AG09309 (cell line): ENCODE measurements at regions not wholly inside any gene's neighbourhood (a gene's known extent, or its start where the extent isn't known, plus 50 kb on each side); places are given as distances from the start of the nearest gene placed in this dataset.
A peak's percentile ranks its signal among the peaks of the same experiment; 100 is the strongest.

Source experiments
- DNase-seq: peaks from one replicate; pipeline ENCODE4 v3.0.0-alpha.2; 2010; ENCODE audit warnings: low read depth
- H3K4me3 ChIP-seq: 2 replicates; pipeline ENCODE4 v1.5.1; 2011; ENCODE audit warnings: mild to moderate bottlenecking, low read depth, low read length, moderate library complexity; ENCODE audit not compliant: control insufficient read depth
- TF ChIP-seq, protein P1 (sequence below): IDR thresholded peaks from 2 replicates; pipeline ENCODE4 v1.5.1; 2011; ENCODE audit warnings: mild to moderate bottlenecking, low read depth, low read length, inconsistent platforms; ENCODE audit not compliant: insufficient read depth, control insufficient read depth; ENCODE audit errors: missing control alignments

DNA sequence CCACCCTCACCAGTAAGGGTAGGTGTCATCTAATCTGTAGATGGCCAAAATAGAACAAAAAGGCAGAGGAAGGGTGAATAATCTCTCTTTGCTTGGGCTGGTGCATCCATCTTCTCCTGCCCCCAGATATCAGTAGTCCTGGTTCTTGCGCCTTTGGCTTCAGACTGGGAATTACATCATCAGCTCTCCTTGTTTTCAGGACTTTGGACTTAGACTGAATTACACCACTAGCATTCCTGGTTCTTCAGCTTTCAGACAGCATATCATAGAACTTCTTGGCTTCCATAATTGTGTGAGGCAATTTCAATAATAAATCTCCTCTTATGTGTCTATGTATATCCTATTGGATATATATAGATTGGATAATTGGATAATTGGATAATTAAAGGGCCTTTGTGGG lies 403.0 kb upstream of the USP24 start:
- DNase-seq, result no peak
- TF ChIP-seq, protein P1, sequence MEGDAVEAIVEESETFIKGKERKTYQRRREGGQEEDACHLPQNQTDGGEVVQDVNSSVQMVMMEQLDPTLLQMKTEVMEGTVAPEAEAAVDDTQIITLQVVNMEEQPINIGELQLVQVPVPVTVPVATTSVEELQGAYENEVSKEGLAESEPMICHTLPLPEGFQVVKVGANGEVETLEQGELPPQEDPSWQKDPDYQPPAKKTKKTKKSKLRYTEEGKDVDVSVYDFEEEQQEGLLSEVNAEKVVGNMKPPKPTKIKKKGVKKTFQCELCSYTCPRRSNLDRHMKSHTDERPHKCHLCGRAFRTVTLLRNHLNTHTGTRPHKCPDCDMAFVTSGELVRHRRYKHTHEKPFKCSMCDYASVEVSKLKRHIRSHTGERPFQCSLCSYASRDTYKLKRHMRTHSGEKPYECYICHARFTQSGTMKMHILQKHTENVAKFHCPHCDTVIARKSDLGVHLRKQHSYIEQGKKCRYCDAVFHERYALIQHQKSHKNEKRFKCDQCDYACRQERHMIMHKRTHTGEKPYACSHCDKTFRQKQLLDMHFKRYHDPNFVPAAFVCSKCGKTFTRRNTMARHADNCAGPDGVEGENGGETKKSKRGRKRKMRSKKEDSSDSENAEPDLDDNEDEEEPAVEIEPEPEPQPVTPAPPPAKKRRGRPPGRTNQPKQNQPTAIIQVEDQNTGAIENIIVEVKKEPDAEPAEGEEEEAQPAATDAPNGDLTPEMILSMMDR, result no peak
- H3K4me3 ChIP-seq, result no peak overlapping the region

DNA sequence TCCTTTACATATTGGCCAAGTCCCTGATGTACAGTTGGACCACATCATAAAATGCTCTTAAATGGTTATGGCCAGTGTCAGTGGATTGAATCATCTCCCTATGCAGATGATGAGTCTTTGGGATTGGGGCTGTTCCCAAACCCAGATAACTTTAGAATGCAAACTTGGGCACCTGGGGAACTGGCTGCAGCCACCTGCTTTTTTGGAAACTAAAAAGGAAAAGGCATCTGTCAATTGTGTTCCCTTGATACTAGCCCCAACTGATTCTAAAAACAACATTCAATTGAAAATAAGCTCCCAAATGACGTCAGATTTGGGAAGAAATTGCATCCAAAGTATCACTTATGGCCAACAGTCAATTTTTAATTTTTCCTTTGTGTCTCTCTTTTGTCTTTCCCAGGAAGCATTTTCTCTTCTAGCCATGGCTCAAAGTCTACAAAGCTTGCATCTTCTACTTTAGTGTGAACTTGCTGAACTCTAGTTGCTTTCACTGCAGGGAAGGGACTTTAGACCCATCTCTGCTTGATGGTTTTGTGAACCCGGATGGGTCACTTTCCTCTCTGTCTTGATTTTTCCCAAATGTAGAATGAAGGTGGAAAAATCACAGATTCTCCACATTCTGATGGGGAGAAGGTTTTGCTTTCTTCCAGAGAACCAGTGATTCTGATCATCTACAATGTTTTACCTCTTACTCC lies 402.3 kb upstream of the USP24 start:
- TF ChIP-seq, protein P1, result no peak
- H3K4me3 ChIP-seq, result no peak overlapping the region
- DNase-seq, result no peak

DNA sequence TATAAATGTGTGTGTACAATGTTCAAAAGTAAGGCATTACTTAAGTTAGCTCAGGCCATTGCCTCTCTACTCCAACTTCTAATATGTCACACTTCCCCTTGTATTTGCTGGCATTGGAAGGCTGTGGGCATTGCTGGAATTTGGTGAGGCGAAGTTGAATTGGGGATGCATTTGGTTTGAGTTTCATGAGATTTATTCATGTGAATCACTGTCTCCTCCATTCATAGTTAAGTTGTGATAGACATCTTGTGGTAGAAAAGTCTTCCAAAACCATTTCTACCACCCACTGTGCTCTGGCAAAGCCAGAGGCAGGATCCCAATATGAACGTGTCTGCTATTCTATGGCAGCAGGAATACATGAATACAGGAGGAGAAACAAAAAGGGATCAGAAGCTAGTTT lies 397.8 kb upstream of the USP24 start:
- TF ChIP-seq, protein P1, result no peak
- peak; percentile 71 for DNase-seq
- H3K4me3 ChIP-seq, result no peak overlapping the region

DNA sequence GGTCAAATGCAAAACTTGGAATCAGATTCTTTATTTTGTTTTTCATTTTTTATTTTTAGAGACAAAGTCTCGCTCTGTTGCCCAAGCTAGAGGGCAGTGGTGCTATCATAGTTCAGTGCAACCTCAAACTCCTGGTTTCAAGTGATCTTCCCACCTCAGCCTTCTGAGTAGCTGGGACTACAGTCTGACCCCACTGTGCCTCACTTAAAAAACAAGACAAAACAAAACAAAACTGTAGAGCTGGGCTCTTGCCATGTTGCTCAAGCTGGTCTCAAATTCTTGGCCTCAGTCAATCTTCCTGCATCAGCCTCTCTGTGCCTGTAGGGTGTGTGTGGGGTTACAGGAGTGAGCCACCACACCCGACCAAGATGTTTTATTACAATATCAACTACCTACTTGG lies 396.0 kb upstream of the USP24 start:
- TF ChIP-seq, protein P1, result no peak
- H3K4me3 ChIP-seq, result no peak overlapping the region
- no peak for DNase-seq

DNA sequence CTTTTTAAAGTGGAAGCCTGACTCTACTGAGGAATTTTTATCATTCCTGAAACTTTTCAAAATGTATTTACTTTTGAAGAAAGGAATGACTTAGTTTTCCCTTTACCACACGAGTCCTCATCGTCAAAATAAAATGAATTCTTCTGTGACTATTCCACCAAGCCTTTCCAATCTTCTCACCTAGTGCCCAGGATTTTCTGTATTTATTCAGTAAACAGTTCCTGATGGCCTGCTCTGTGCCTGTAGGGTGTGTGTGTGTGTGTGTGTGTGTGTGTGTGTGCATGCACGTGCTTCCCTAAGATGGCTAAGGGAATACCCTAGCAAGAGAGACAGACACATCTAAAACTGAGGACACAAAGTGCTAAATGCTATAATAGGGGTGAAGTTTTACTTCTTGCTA lies 395.0 kb upstream of the USP24 start:
- DNase-seq, result no peak
- TF ChIP-seq, protein P1, result no peak
- H3K4me3 ChIP-seq, result no peak overlapping the region

DNA sequence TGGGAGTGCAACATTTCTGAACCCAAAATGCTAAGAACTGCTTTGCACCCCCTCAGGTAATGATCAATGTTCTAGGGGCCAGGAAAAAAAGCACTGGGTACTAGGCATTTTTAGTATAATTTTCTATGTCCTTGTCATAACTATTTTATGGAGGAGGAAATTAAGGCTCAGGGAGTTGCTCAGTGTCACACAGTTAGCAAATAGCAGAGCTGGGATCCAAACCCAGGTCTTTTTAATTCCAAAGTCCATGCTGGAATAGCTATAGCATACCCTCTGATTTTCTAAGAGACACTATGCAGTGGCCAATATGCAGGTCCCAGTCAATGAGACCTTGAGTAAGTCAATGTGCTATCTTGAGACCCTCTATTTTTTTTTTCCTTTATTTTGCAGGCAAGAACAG lies 394.5 kb upstream of the USP24 start:
- no peak for DNase-seq
- TF ChIP-seq, protein P1, result no peak
- no peak overlapping the region for H3K4me3 ChIP-seq

DNA sequence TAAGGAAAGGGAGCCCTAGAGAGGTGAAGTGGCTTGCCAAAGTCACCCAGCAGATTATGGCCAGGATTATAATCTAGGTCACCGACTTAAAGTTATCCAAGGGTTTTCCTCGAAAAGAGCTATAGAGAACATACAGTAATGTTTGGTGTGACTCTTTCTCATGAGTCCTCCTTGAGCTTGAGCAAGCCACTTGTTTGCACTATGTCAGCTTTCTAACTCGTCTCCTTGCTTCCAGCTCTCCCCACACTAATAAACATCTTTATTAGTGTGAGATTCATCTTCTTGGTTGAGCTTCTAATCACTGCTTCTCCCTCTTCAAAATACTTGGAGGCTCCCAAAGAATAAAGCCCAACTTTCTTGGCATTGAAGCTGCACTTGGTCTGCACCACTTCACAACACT lies 390.0 kb upstream of the USP24 start:
- DNase-seq, result no peak
- no peak overlapping the region for H3K4me3 ChIP-seq
- TF ChIP-seq, protein P1, result no peak
